ENCODE measurements at regions not wholly inside any gene's neighbourhood (a gene's known extent, or its start where the extent isn't known, plus 50 kb on each side); places are given as distances from the start of the nearest gene placed in this dataset.
"Not testable (repeated sequence)": the region's sequence is repeated elsewhere in the genome, so short reads cannot be mapped to it uniquely, and the experiment has no call there.

DNA sequence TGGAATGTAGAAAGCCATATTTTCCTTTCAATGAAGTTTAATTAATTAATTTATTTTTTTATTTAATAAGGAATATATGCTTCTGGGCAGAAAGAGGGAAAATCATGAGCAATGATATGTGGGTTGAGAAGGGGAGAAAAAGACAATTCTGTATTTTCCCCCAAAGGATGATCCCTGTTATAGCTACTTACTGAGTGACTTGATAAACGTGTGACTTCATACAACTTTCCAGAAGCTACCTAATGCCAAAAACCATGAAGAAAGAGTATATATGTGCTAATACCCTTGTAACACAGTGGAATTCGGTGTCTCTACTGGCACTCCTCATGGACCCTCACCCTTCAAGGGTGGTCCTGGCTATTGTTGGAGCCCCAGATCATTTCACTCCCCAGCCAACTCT, 335.0 kb upstream of the KLF4 start:
- no peaks in the 10 kb centered on the region for H3K9me3 ChIP-seq (ENCODE audit: low read length)
- no peak overlapping the region for H3K9ac ChIP-seq (ENCODE audit: low read length)
- no peaks in the 10 kb centered on the region for H3K36me3 ChIP-seq (ENCODE audit: insufficient read depth, low read length)

DNA sequence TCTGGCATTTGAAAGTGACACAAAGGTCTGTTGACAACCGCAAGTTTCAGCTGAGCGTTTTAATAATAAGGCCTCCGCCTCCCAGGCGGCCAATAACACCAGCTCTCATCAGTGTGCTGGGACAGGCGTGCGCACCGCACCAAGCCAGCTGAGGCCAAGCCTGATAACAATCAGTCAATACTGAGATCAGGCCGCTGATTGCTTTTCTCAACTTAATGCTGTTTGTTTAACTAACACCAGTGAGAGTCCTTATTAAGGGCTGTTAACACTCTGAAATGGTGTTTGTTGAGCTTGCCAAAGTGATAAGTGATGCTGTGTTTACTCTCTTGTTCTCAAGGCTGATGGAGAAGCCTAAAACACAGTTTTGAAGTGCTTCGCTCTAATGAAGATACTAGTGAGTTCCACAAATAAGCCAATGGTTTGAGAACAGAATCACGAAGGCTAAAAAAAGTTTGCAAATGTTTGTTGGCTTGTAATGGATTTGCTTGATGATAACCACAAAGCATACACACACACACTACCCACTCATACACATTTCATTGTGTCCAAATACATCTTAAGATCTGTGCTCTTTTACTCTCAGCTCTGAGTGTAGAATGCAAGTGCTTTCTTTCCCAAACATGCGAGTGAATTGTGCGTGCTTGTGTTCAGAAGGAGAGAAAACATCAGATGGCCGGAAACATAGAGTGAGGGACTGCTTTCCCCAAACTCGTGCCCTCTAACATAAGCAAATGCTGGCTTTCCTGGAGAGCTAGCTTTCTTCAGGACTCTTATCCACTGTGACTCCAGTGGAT, 330.4 kb upstream of the KLF4 start:
- Histone ChIP-seq H3K4me3 (ENCODE audit: low read depth in 1 of 2, low read length in 2 of 2) (no peak overlapping the region), H3K4me1 (ENCODE audit: insufficient read depth, low read length) (no peaks in the 10 kb centered on the region), H3K9ac (ENCODE audit: low read length) (no peak overlapping the region), H3K27me3 (ENCODE audit: control insufficient read depth in 1 of 2, insufficient read depth in 2 of 2, low read length in 2 of 2) (no peaks in the 10 kb centered on the region), H3K9me3 (ENCODE audit: low read length) (no peaks in the 10 kb centered on the region), H3K36me3 (ENCODE audit: insufficient read depth, low read length) (no peaks in the 10 kb centered on the region), H3K27ac (ENCODE audit: low read depth, low read length) (no peak overlapping the region)

More for the DNA sequence above, 335.0 kb upstream of the KLF4 start:
- Histone ChIP-seq H3K4me3 (ENCODE audit: low read depth in 1 of 2, low read length in 2 of 2) (no peak overlapping the region), H3K27ac (ENCODE audit: low read depth, low read length) (no peak overlapping the region), H3K4me1 (ENCODE audit: insufficient read depth, low read length) (no peaks in the 10 kb centered on the region), H3K27me3 (ENCODE audit: control insufficient read depth in 1 of 2, insufficient read depth in 2 of 2, low read length in 2 of 2) (no peaks in the 10 kb centered on the region)

- not testable (repeated sequence) for H3K9me3 ChIP-seq (ENCODE audit: low read length); H3K4me1 ChIP-seq (ENCODE audit: insufficient read depth, low read length); H3K4me3 ChIP-seq (ENCODE audit: low read depth in 1 of 2, low read length in 2 of 2); H3K27ac ChIP-seq (ENCODE audit: low read depth, low read length); H3K36me3 ChIP-seq (ENCODE audit: insufficient read depth, low read length); H3K27me3 ChIP-seq (ENCODE audit: control insufficient read depth in 1 of 2, insufficient read depth in 2 of 2, low read length in 2 of 2); H3K9ac ChIP-seq (ENCODE audit: low read length)
Measured at GRCh38 chr9:107818503-107818829, 328.9 kb upstream of the KLF4 start.

- not testable (repeated sequence) for H3K4me3 ChIP-seq (ENCODE audit: low read depth in 1 of 2, low read length in 2 of 2); H3K36me3 ChIP-seq (ENCODE audit: insufficient read depth, low read length); H3K9me3 ChIP-seq (ENCODE audit: low read length); H3K27ac ChIP-seq (ENCODE audit: low read depth, low read length); H3K27me3 ChIP-seq (ENCODE audit: control insufficient read depth in 1 of 2, insufficient read depth in 2 of 2, low read length in 2 of 2); H3K9ac ChIP-seq (ENCODE audit: low read length); H3K4me1 ChIP-seq (ENCODE audit: insufficient read depth, low read length)
Measured at GRCh38 chr9:107817595-107818502, 328.3 kb upstream of the KLF4 start.

DNA sequence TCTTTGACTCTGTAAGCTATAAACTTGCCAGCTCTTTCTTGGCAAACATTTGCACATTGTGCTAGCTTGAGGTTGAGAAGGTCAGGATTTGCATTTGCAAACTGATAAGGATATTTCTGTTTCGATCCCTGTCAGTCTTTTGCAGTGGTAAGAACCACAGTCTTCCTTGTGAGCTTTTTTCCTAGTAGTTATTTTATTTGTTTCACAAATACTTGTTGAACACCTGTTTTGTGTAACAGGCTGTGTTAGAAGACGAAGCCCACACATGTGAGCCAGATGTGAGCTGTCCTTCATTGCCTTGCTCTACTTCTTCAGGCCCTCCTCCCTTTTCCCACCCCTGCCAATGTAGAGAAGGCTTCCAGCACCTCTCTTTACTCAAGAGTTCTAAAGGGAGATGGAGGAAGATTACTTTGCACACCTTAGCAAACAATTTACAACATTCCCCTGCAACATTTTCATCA, 327.0 kb upstream of the KLF4 start:
- no peaks in the 10 kb centered on the region for H3K9me3 ChIP-seq (ENCODE audit: low read length)
- no peaks in the 10 kb centered on the region for H3K36me3 ChIP-seq (ENCODE audit: insufficient read depth, low read length)
- no peak overlapping the region for H3K4me3 ChIP-seq (ENCODE audit: low read depth in 1 of 2, low read length in 2 of 2)
- no peaks in the 10 kb centered on the region for H3K4me1 ChIP-seq (ENCODE audit: insufficient read depth, low read length)
- no peaks in the 10 kb centered on the region for H3K27me3 ChIP-seq (ENCODE audit: control insufficient read depth in 1 of 2, insufficient read depth in 2 of 2, low read length in 2 of 2)
- no peak overlapping the region for H3K27ac ChIP-seq (ENCODE audit: low read depth, low read length)
- H3K9ac ChIP-seq (ENCODE audit: low read length) = no peak overlapping the region

- H3K9ac ChIP-seq (ENCODE audit: low read length) = no peak overlapping the region
- no peak overlapping the region for H3K27ac ChIP-seq (ENCODE audit: low read depth, low read length)
- no peaks in the 10 kb centered on the region for H3K36me3 ChIP-seq (ENCODE audit: insufficient read depth, low read length)
- H3K9me3 ChIP-seq (ENCODE audit: low read length) = no peaks in the 10 kb centered on the region
- H3K4me3 ChIP-seq (ENCODE audit: low read depth in 1 of 2, low read length in 2 of 2) = no peak overlapping the region
- H3K27me3 ChIP-seq (ENCODE audit: control insufficient read depth in 1 of 2, insufficient read depth in 2 of 2, low read length in 2 of 2) = no peaks in the 10 kb centered on the region
- H3K4me1 ChIP-seq (ENCODE audit: insufficient read depth, low read length) = no peaks in the 10 kb centered on the region
Measured at GRCh38 chr9:107815782-107816560, 326.4 kb upstream of the KLF4 start.

- Histone ChIP-seq H3K27ac (ENCODE audit: low read depth, low read length) (no peak overlapping the region), H3K4me3 (ENCODE audit: low read depth in 1 of 2, low read length in 2 of 2) (no peak overlapping the region), H3K9me3 (ENCODE audit: low read length) (no peaks in the 10 kb centered on the region), H3K4me1 (ENCODE audit: insufficient read depth, low read length) (peaks cover 9% of the 10 kb centered on the region), H3K36me3 (ENCODE audit: insufficient read depth, low read length) (no peaks in the 10 kb centered on the region), H3K9ac (ENCODE audit: low read length) (no peak overlapping the region), H3K27me3 (ENCODE audit: control insufficient read depth in 1 of 2, insufficient read depth in 2 of 2, low read length in 2 of 2) (no peaks in the 10 kb centered on the region)
Measured at GRCh38 chr9:107813287-107813686, 323.7 kb upstream of the KLF4 start.

DNA sequence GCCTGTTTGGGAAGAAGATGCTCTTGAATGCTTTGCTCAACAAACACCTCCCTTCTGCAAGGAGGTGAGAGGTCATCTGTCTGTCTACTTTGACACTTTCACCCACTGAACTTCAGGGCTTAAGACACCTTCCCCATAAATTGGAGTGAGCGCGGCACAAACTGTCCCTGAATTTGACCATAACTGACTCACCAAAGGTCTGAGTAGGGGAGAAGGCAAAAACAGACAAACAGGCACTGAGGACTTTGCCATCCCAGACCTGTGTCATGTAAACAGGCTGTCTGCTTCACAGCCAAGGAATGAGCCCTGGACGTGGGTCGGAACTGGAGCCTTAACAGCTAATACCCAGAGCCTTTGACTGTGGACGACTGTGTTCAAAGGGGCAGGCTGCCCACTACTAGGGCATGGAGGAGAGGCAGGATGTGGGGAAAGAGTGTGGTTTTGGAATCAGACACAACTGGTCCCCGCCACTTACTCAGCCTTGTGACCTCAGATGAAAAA, 320.9 kb upstream of the KLF4 start:
- Histone ChIP-seq H3K4me3 (ENCODE audit: low read depth in 1 of 2, low read length in 2 of 2) (no peak overlapping the region), H3K27me3 (ENCODE audit: control insufficient read depth in 1 of 2, insufficient read depth in 2 of 2, low read length in 2 of 2) (no peaks in the 10 kb centered on the region), H3K9me3 (ENCODE audit: low read length) (no peaks in the 10 kb centered on the region), H3K4me1 (ENCODE audit: insufficient read depth, low read length) (peaks cover 9% of the 10 kb centered on the region), H3K9ac (ENCODE audit: low read length) (no peak overlapping the region), H3K27ac (ENCODE audit: low read depth, low read length) (no peak overlapping the region), H3K36me3 (ENCODE audit: insufficient read depth, low read length) (no peaks in the 10 kb centered on the region)

DNA sequence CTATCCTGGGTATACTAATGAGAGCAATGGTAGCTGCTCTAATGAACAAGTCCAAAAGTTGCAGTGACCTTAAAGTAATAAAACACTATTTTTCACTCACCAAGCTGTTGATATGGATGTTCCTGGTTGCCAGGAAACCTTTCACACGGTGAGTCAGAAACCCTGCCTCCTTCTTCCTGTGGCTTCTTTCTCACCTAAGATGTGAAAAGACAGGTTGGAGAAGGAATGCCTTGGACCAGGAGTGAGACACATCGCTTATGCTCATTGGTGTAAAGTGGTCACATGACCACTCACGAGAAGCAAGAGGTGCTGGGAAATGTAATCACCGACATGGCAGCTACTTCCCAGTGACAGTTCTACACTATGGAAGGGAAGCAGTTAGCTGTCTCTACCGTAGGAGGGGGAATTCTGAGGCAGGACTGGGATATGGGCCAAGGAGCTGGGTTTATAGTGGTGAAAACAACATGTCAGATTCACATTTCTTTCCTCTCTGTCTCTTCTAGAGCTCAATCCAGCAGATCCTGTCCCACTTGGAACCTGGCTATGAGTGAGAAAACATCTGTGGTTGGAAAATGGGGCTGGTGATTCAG, 320.4 kb upstream of the KLF4 start:
- H3K4me3 ChIP-seq (ENCODE audit: low read depth in 1 of 2, low read length in 2 of 2) = no peak overlapping the region
- H3K27me3 ChIP-seq (ENCODE audit: control insufficient read depth in 1 of 2, insufficient read depth in 2 of 2, low read length in 2 of 2) = no peaks in the 10 kb centered on the region
- H3K9ac ChIP-seq (ENCODE audit: low read length) = no peak overlapping the region
- H3K27ac ChIP-seq (ENCODE audit: low read depth, low read length) = no peak overlapping the region
- no peaks in the 10 kb centered on the region for H3K36me3 ChIP-seq (ENCODE audit: insufficient read depth, low read length)
- H3K9me3 ChIP-seq (ENCODE audit: low read length) = no peaks in the 10 kb centered on the region
- peaks cover 9% of the 10 kb centered on the region for H3K4me1 ChIP-seq (ENCODE audit: insufficient read depth, low read length)

DNA sequence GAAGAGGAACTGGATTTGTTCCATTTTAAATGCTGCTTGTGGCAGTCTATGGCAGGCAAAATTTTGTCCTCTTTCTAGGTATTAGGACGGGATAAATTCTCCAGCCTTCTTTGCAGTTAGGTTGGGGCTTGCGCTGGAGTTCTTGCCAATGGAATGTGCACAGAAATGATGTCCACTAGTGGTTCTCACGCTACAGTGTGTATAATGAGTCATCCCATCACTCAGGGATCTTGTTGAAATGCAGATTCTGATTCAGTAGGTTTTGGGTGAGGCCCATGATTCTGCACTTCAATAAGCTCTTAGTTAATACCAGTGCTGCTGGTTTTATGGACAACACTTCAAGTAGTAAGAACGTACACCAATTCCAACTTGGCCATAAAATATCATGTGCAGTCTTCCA, 317.6 kb upstream of the KLF4 start:
- no peaks in the 10 kb centered on the region for H3K27me3 ChIP-seq (ENCODE audit: control insufficient read depth in 1 of 2, insufficient read depth in 2 of 2, low read length in 2 of 2)
- H3K4me1 ChIP-seq (ENCODE audit: insufficient read depth, low read length) = peaks cover 9% of the 10 kb centered on the region
- H3K9me3 ChIP-seq (ENCODE audit: low read length) = no peaks in the 10 kb centered on the region
- H3K4me3 ChIP-seq (ENCODE audit: low read depth in 1 of 2, low read length in 2 of 2) = no peak overlapping the region
- H3K36me3 ChIP-seq (ENCODE audit: insufficient read depth, low read length) = no peaks in the 10 kb centered on the region
- H3K27ac ChIP-seq (ENCODE audit: low read depth, low read length) = no peak overlapping the region
- H3K9ac ChIP-seq (ENCODE audit: low read length) = no peak overlapping the region

DNA sequence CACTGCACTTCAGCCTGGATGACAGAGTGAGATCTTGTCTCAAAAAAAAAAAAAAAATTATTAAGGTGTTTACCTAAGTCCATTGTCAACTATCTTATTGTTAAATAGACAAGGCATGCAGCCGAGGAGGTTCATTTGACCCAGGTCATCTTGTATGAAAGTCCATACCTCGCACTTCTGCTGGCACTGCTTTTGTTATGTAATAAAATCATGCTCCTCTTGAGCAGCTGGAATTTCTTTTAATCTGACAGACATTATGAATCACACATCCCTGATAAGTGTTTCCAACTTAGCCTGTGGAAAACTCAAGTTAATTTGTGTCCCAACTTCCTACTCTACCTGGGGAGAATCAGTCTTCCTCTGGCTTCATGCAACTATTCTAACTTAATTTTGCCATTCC, 315.6 kb upstream of the KLF4 start:
- Histone ChIP-seq H3K27ac (ENCODE audit: low read depth, low read length) (no peak overlapping the region), H3K9ac (ENCODE audit: low read length) (no peak overlapping the region)

More for the DNA sequence above, 315.6 kb upstream of the KLF4 start:
- Histone ChIP-seq H3K4me3 (ENCODE audit: low read depth in 1 of 2, low read length in 2 of 2) (no peak overlapping the region), H3K4me1 (ENCODE audit: insufficient read depth, low read length) (peaks cover 7% of the 10 kb centered on the region), H3K9me3 (ENCODE audit: low read length) (no peaks in the 10 kb centered on the region), H3K36me3 (ENCODE audit: insufficient read depth, low read length) (no peaks in the 10 kb centered on the region), H3K27me3 (ENCODE audit: control insufficient read depth in 1 of 2, insufficient read depth in 2 of 2, low read length in 2 of 2) (no peaks in the 10 kb centered on the region)

Measured in muscle layer of colon (tissue), 2 donors.